Vagina (tissue), 2 donors: ENCODE measurements at regions not wholly inside any gene's neighbourhood (a gene's known extent, or its start where the extent isn't known, plus 50 kb on each side); places are given as distances from the start of the nearest gene placed in this dataset.

ENCODE experiments used
- DNase-seq, 2 donors: peaks; one replicate each; pipeline ENCODE4 v3.0.0-alpha.2; 2017; ENCODE audit errors: extremely low spot score in 2 of 2
- H3K27ac ChIP-seq: fragments of 200-600 bp; sonication (generic); one replicate; pipeline ENCODE4 v1.5.1; 2019
- H3K27me3 ChIP-seq: fragments of 200-600 bp; sonication (generic); one replicate; pipeline ENCODE4 v1.5.1; 2019
- H3K36me3 ChIP-seq, 2 donors: fragments of 200-600 bp; sonication (generic); one replicate each; pipeline ENCODE4 v1.5.1; 2017 to 2019
- H3K4me1 ChIP-seq: fragments of 200-600 bp; sonication (generic); one replicate; pipeline ENCODE4 v1.5.1; 2019
- H3K4me3 ChIP-seq, 2 donors: fragments of 200-600 bp; sonication (generic); 1 replicate in 1 of 2; 2 replicates in 1 of 2; pipeline ENCODE4 v1.5.1; 2016 to 2019
- H3K9me3 ChIP-seq: fragments of 200-600 bp; sonication (generic); one replicate; pipeline ENCODE4 v1.5.1; 2019
- POLR2A ChIP-seq, 2 donors: fragments of 450-650 bp; IDR thresholded peaks; one replicate each; pipeline ENCODE4 v1.6.1; 2017; ENCODE audit warnings: antibody characterized with exemption in 2 of 2, mild to moderate bottlenecking in 2 of 2, moderate library complexity in 2 of 2
- POLR2AphosphoS5 ChIP-seq, 2 donors: sonication (generic); formaldehyde crosslinking; IDR thresholded peaks; one replicate each; pipeline ENCODE4 v1.9.0; 2017; ENCODE audit warnings: antibody characterized with exemption in 2 of 2, mild to moderate bottlenecking in 2 of 2, low read depth in 1 of 2; ENCODE audit not compliant: insufficient read depth in 1 of 2
- intact Hi-C: fragments of 100-400 bp; cut with DNase I; formaldehyde crosslinking; loops from one replicate; pipeline ENCODE4 v1.15.1; 2023
- TF ChIP-seq, protein P1 (sequence below), 3 experiments: fragments of 450-650 bp in 2 of 3; fragments of 200-600 bp in 1 of 3; sonication (generic) in 1 of 3; IDR thresholded peaks; one replicate each; pipeline ENCODE4 v1.5.1; 2017 to 2019; ENCODE audit warnings: antibody characterized with exemption in 3 of 3, mild to moderate bottlenecking in 2 of 3, moderate library complexity in 2 of 3

DNA sequence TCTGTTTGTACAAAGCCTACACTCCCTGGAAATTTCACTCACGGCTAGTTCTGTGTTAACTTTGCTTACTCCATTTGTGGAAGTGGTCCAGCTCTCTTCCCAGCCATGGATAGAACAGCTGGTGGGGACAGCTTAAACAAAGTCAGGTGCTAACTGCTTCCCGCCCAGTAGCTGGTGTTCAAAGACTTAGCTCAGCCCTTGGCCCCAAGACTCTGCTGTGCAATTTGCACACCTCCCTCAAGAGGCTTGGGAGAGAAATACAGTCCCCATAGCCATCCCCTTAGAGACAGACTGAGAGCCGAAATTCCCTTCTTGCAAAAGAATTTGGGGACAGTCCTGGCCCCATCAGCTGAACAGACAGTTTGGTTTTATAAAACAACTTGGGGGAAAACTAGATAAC lies 73.8 kb upstream of the RAI14 start:
- no peaks in the 10 kb centered on the region for H3K36me3 ChIP-seq
- no peak for DNase-seq
- H3K4me1 ChIP-seq, result no peaks in the 10 kb centered on the region
- no peaks in the 10 kb centered on the region for H3K27me3 ChIP-seq
- no peak overlapping the region for H3K27ac ChIP-seq
- TF ChIP-seq POLR2A (IDR thresholded peaks at IDR 0.05) (no peak), POLR2AphosphoS5 (IDR thresholded peaks at IDR 0.05; ENCODE audit: insufficient read depth in 1 of 2, low read depth in 1 of 2) (no peak)
- TF ChIP-seq, protein P1, sequence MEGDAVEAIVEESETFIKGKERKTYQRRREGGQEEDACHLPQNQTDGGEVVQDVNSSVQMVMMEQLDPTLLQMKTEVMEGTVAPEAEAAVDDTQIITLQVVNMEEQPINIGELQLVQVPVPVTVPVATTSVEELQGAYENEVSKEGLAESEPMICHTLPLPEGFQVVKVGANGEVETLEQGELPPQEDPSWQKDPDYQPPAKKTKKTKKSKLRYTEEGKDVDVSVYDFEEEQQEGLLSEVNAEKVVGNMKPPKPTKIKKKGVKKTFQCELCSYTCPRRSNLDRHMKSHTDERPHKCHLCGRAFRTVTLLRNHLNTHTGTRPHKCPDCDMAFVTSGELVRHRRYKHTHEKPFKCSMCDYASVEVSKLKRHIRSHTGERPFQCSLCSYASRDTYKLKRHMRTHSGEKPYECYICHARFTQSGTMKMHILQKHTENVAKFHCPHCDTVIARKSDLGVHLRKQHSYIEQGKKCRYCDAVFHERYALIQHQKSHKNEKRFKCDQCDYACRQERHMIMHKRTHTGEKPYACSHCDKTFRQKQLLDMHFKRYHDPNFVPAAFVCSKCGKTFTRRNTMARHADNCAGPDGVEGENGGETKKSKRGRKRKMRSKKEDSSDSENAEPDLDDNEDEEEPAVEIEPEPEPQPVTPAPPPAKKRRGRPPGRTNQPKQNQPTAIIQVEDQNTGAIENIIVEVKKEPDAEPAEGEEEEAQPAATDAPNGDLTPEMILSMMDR (IDR thresholded peaks at IDR 0.05), result no peak
- H3K4me3 ChIP-seq, result no peak overlapping the region
- no peaks in the 10 kb centered on the region for H3K9me3 ChIP-seq
- intact Hi-C loops, result no loop called here

DNA sequence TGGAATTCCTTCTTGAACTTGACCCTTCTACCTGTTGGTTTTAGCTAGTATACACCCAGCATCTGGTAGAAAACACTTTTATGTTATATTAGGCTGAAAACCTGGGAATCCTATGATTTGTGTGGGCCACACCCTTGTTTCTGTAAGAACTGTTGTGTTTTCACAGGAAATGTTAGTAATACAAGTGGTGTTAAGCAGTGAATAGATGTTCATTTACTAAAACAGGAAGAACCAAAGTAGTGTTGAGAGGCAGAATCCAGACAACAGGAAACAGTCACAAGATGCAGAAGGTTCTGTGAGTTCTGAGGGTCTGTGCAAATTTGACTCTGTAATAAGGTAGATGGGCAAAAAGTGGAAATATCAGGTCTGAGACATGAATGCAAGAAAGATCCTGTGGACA lies 73.0 kb upstream of the RAI14 start:
- H3K27ac ChIP-seq, result no peak overlapping the region
- no peak for TF ChIP-seq POLR2A (IDR thresholded peaks at IDR 0.05)

DNA sequence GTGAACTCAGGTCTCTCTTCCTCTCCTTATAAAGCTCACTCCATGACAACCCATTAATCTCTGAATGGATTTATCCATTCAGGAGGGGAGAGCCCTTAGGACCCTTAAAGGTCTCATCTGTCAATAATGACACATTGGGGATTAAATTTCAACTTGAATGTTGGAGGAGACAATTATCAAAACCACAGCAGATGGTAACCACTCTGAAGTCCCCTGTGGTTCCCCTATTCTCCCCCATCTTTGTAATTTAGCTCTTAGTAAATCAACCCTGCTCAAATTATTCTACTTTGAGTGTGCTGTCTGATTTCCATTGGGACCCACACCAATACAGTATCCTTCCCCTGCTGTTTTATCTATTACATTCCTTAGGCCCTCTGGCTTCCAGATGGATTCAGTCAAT lies 72.0 kb upstream of the RAI14 start:
- H3K36me3 ChIP-seq, result no peaks in the 10 kb centered on the region
- no peak overlapping the region for H3K27ac ChIP-seq
- no peak overlapping the region for H3K4me3 ChIP-seq
- no peaks in the 10 kb centered on the region for H3K4me1 ChIP-seq
- no peaks in the 10 kb centered on the region for H3K27me3 ChIP-seq
- H3K9me3 ChIP-seq, result no peaks in the 10 kb centered on the region
- no peak for DNase-seq
- intact Hi-C loops, result no loop called here
- TF ChIP-seq, protein P1 (IDR thresholded peaks at IDR 0.05), result no peak
- TF ChIP-seq POLR2A (IDR thresholded peaks at IDR 0.05) (no peak), POLR2AphosphoS5 (IDR thresholded peaks at IDR 0.05; ENCODE audit: insufficient read depth in 1 of 2, low read depth in 1 of 2) (no peak)

More for the DNA sequence above, 73.0 kb upstream of the RAI14 start:
- no peaks in the 10 kb centered on the region for H3K36me3 ChIP-seq
- H3K27me3 ChIP-seq, result no peaks in the 10 kb centered on the region
- H3K4me3 ChIP-seq, result no peak overlapping the region
- intact Hi-C loops, result no loop called here
- no peak for DNase-seq
- H3K9me3 ChIP-seq, result no peaks in the 10 kb centered on the region
- H3K4me1 ChIP-seq, result no peaks in the 10 kb centered on the region

DNA sequence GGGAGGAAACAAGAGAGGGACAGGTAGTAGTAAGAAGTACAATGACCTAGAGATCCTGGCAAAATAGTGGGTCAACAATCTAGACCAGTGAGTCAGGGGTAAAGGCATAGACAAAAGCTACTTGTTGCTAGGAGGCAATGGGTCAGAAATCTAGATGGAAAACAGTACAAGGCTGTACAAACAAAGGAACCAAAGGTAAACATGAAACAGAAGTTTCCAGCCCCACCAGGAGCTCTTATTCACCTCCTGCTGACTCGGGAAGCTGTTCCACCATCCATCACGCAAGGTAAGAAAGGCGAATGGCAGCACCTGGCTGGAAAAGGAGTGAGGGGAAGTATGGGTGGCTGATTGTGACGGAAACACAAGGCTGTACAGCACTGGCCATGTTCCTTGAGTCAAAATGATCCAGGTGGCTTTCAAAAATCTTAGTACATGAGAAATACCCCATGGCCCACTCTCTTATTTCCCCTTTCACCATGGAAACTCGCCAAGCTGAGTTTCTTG lies 70.5 kb upstream of the RAI14 start:
- no peak for DNase-seq
- no peak overlapping the region for H3K4me3 ChIP-seq
- no peaks in the 10 kb centered on the region for H3K36me3 ChIP-seq
- H3K9me3 ChIP-seq, result no peaks in the 10 kb centered on the region
- H3K4me1 ChIP-seq, result no peaks in the 10 kb centered on the region
- TF ChIP-seq POLR2AphosphoS5 (IDR thresholded peaks at IDR 0.05; ENCODE audit: insufficient read depth in 1 of 2, low read depth in 1 of 2) (no peak), POLR2A (IDR thresholded peaks at IDR 0.05) (no peak)
- TF ChIP-seq, protein P1 (IDR thresholded peaks at IDR 0.05), result no peak
- no peak overlapping the region for H3K27ac ChIP-seq
- intact Hi-C loops, result no loop called here
- no peaks in the 10 kb centered on the region for H3K27me3 ChIP-seq

DNA sequence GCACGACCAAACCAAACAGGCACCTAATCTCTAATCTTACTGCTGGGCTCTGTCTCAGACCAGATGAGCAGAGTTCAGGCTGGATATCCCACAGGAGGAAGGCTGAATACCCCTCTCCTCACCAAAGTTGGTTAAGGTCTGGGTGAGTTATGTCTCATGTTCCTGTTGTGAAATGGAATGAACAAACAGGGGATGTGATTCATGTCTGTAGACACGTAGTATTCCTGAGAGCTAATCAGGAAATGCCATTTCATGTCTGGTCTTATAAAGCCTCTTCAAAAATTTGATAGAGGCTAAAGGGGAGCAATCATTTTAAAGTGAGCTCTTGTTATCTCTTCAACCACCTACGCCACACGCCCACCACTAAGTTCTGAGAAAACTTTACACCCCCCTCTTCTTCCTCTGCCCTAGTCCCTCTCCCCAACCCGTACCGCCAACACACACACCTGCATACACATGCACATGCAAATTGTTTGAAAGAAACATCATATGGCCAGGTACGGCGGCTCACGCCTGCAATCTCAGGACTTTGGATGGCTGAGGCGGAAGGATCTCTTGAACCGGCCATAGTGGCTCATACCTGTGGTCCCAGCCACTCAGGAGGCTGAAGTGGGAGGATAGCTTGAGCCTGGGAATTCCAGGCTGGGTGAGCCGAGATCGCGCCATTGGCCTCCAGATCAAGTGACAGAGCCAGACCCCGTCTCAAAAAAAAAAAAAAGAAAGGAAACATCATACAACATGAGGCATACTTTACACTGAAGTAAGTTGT lies 69.8 kb upstream of the RAI14 start:
- Histone ChIP-seq H3K36me3 (no peaks in the 10 kb centered on the region), H3K9me3 (no peaks in the 10 kb centered on the region), H3K4me1 (no peaks in the 10 kb centered on the region), H3K27ac (no peak overlapping the region), H3K4me3 (no peak overlapping the region), H3K27me3 (no peaks in the 10 kb centered on the region)
- intact Hi-C loops, result no loop called here
- TF ChIP-seq POLR2A (IDR thresholded peaks at IDR 0.05) (no peak), POLR2AphosphoS5 (IDR thresholded peaks at IDR 0.05; ENCODE audit: insufficient read depth in 1 of 2, low read depth in 1 of 2) (no peak)
- TF ChIP-seq, protein P1 (IDR thresholded peaks at IDR 0.05), result no peak
- DNase-seq, result no peak
